Fibroblast of lung (primary cell): ENCODE measurements at regions not wholly inside any gene's neighbourhood (a gene's known extent, or its start where the extent isn't known, plus 50 kb on each side); places are given as distances from the start of the nearest gene placed in this dataset.

ENCODE experiments used
- DNase-seq, 2 donors: peaks; one replicate each; pipeline versions ENCODE4 v3.0.0 to v3.0.0-alpha.2; 2010; ENCODE audit warnings: low read depth in 2 of 2
- H2AFZ ChIP-seq: 2 replicates; pipeline ENCODE4 v1.5.1; 2012; ENCODE audit warnings: low read length, control low read depth, inconsistent platforms
- H3K27ac ChIP-seq: 2 replicates; pipeline ENCODE4 v1.5.1; 2011; ENCODE audit warnings: low read length, control low read depth; ENCODE audit not compliant: insufficient read depth
- H3K27me3 ChIP-seq: 2 replicates; pipeline ENCODE4 v1.5.1; 2011; ENCODE audit warnings: mild to moderate bottlenecking, low read length; ENCODE audit not compliant: control insufficient read depth, insufficient read depth
- H3K36me3 ChIP-seq: 2 replicates; pipeline ENCODE4 v1.5.1; 2011; ENCODE audit warnings: low read length; ENCODE audit not compliant: control insufficient read depth, insufficient read depth
- H3K4me1 ChIP-seq: 2 replicates; pipeline ENCODE4 v1.5.1; 2011; ENCODE audit warnings: low read length; ENCODE audit not compliant: control insufficient read depth, insufficient read depth; ENCODE audit errors: extremely low read depth
- H3K4me2 ChIP-seq: 2 replicates; pipeline ENCODE4 v1.5.1; 2011; ENCODE audit warnings: low read length, control low read depth; ENCODE audit not compliant: insufficient read depth; ENCODE audit errors: extremely low read depth
- H3K4me3 ChIP-seq, 4 experiments: fragments of 200-600 bp in 1 of 4; sonication (generic) in 1 of 4; replicated peaks in 1 of 4; 2 replicates each; pipeline ENCODE4 v1.5.1; 2011 to 2016; ENCODE audit warnings: low read length in 4 of 4, low read depth in 3 of 4, mild to moderate bottlenecking in 3 of 4, control low read depth in 2 of 4, inconsistent platforms in 1 of 4, mixed read lengths in 1 of 4; ENCODE audit not compliant: insufficient read depth in 1 of 4; ENCODE audit errors: control extremely low read depth in 1 of 4
- H3K79me2 ChIP-seq: 2 replicates; pipeline ENCODE4 v1.5.1; 2012; ENCODE audit warnings: mild to moderate bottlenecking, low read length, inconsistent platforms; ENCODE audit not compliant: control insufficient read depth, insufficient read depth
- H3K9ac ChIP-seq: 2 replicates; pipeline ENCODE4 v1.5.1; 2011; ENCODE audit warnings: mild to moderate bottlenecking, low read length, control low read depth; ENCODE audit not compliant: insufficient read depth
- H3K9me3 ChIP-seq: 2 replicates; pipeline ENCODE4 v1.5.1; 2012; ENCODE audit warnings: low read depth, low read length; ENCODE audit not compliant: control insufficient read depth, insufficient read depth
- H4K20me1 ChIP-seq: 2 replicates; pipeline ENCODE4 v1.5.1; 2011; ENCODE audit warnings: low read length; ENCODE audit not compliant: control insufficient read depth, insufficient read depth; ENCODE audit errors: extremely low read depth
- EZH2 ChIP-seq: IDR thresholded peaks from 2 replicates; pipeline ENCODE4 v1.5.1; 2012; ENCODE audit warnings: low read length, control low read depth, mild to moderate bottlenecking; ENCODE audit errors: missing control alignments
- TF ChIP-seq, protein P1 (sequence below), 2 donors: IDR thresholded peaks in 1 of 2; conservative IDR thresholded peaks in 1 of 2; 1 replicate in 1 of 2; 2 replicates in 1 of 2; pipeline ENCODE4 v1.5.1; 2011 to 2012; ENCODE audit warnings: low read length in 2 of 2, control low read depth in 1 of 2, inconsistent platforms in 1 of 2, low read depth in 1 of 2, mild to moderate bottlenecking in 1 of 2

DNA sequence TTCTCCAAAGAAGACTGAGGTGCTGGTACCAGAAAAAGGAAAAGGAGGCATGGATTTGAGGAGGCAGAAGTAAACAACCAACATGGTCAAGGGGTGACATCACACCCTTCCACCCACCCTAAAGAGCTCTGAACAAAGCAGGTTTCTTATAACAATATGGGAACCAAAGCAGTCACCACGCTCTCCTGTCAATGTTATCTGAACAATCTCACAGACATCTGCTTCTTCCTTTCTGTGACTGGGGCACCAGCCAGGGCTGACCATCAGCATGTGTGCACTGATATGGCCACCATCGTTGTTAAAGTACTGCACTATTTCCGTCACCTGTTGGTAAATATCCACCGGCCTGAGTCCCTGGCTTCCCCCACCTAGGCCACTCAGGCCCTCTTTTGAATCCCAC is 252.9 kb downstream of the SHQ1 start:
- no peak overlapping the region for H3K9ac ChIP-seq

DNA sequence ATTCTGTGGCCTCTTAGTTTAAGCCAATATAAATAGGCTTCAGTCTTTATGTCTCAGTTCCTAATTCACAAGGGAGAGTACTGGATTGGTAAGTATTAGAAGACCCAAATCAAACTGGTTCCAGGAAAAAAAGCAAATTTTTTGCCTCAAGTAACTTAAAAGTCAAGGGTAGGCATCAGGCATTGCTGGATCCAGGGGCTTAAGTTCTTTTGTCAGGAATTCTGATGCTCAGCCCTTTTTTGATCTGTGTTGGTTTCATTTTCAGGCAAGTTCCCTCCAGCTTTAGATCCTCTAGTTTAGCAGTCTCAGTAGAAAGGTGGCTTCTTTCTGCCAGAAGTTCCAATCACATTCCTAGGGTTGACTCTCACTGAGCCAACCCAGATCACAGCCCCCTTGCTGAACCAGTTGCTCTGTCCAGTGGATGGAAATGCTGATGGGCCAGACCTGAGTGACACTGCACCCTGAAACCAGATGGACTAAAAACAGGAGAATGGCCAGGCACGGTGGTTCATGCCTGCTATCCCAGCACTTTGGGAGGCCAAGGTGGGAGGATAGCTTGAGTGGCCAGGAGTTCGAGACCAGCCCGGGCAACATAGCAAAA is 253.5 kb downstream of the SHQ1 start:
- H3K4me3 ChIP-seq: no peak overlapping the region
- no peak overlapping the region for H3K9ac ChIP-seq

More for the DNA sequence above, 252.9 kb downstream of the SHQ1 start:
- H3K4me1 ChIP-seq: peaks cover 7% of the 10 kb centered on the region
- H3K79me2 ChIP-seq: no peaks in the 10 kb centered on the region
- H3K4me3 ChIP-seq: no peak overlapping the region
- no peak overlapping the region for H3K4me2 ChIP-seq
- H3K27me3 ChIP-seq: no peaks in the 10 kb centered on the region
- TF ChIP-seq EZH2: no peak
- TF ChIP-seq, protein P1, sequence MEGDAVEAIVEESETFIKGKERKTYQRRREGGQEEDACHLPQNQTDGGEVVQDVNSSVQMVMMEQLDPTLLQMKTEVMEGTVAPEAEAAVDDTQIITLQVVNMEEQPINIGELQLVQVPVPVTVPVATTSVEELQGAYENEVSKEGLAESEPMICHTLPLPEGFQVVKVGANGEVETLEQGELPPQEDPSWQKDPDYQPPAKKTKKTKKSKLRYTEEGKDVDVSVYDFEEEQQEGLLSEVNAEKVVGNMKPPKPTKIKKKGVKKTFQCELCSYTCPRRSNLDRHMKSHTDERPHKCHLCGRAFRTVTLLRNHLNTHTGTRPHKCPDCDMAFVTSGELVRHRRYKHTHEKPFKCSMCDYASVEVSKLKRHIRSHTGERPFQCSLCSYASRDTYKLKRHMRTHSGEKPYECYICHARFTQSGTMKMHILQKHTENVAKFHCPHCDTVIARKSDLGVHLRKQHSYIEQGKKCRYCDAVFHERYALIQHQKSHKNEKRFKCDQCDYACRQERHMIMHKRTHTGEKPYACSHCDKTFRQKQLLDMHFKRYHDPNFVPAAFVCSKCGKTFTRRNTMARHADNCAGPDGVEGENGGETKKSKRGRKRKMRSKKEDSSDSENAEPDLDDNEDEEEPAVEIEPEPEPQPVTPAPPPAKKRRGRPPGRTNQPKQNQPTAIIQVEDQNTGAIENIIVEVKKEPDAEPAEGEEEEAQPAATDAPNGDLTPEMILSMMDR (conservative IDR thresholded peaks at IDR 0.05 in 1 of 2, IDR thresholded peaks at IDR 0.05 in 1 of 2; ENCODE audit: low read depth in 1 of 2, low read length in 2 of 2): no peak
- peak in 1 of 2 donors; percentile 10 for DNase-seq
- no peaks in the 10 kb centered on the region for H4K20me1 ChIP-seq
- H3K9me3 ChIP-seq: no peaks in the 10 kb centered on the region
- no peak overlapping the region for H3K27ac ChIP-seq
- H3K36me3 ChIP-seq: no peaks in the 10 kb centered on the region
- no peak overlapping the region for H2AFZ ChIP-seq

GRCh38 chr3:72593881-72594397 is 254.3 kb downstream of the SHQ1 start:
- H4K20me1 ChIP-seq: no peaks in the 10 kb centered on the region

More for the DNA sequence above, 253.5 kb downstream of the SHQ1 start:
- no peak for TF ChIP-seq EZH2
- TF ChIP-seq, protein P1 (conservative IDR thresholded peaks at IDR 0.05 in 1 of 2, IDR thresholded peaks at IDR 0.05 in 1 of 2; ENCODE audit: low read depth in 1 of 2, low read length in 2 of 2): no peak
- Histone ChIP-seq H3K4me2 (no peak overlapping the region), H3K9me3 (no peaks in the 10 kb centered on the region), H3K36me3 (no peaks in the 10 kb centered on the region), H4K20me1 (no peaks in the 10 kb centered on the region), H2AFZ (no peak overlapping the region), H3K4me1 (peaks cover 7% of the 10 kb centered on the region), H3K27ac (no peak overlapping the region), H3K79me2 (no peaks in the 10 kb centered on the region), H3K27me3 (no peaks in the 10 kb centered on the region)
- DNase-seq: no peak

More at GRCh38 chr3:72593881-72594397, 254.3 kb downstream of the SHQ1 start:
- H3K27ac ChIP-seq: no peak overlapping the region
- no peaks in the 10 kb centered on the region for H3K79me2 ChIP-seq
- no peak overlapping the region for H3K4me2 ChIP-seq
- DNase-seq: peak; percentile 8 to 66
- H3K9me3 ChIP-seq: no peaks in the 10 kb centered on the region
- H3K27me3 ChIP-seq: no peaks in the 10 kb centered on the region
- no peak overlapping the region for H3K4me3 ChIP-seq
- TF ChIP-seq, protein P1 (conservative IDR thresholded peaks at IDR 0.05 in 1 of 2, IDR thresholded peaks at IDR 0.05 in 1 of 2; ENCODE audit: low read depth in 1 of 2, low read length in 2 of 2): no peak
- no peak for TF ChIP-seq EZH2
- peaks cover 7% of the 10 kb centered on the region for H3K4me1 ChIP-seq
- H3K36me3 ChIP-seq: no peaks in the 10 kb centered on the region
- H2AFZ ChIP-seq: no peak overlapping the region
- no peak overlapping the region for H3K9ac ChIP-seq
